WI38 (cell line): ENCODE measurements at regions not wholly inside any gene's neighbourhood (a gene's known extent, or its start where the extent isn't known, plus 50 kb on each side); places are given as distances from the start of the nearest gene placed in this dataset.
"Not testable (repeated sequence)": the region's sequence is repeated elsewhere in the genome, so short reads cannot be mapped to it uniquely, and the experiment has no call there.

Experiments
- H3K4me3 ChIP-seq: 2 replicates; pipeline ENCODE4 v1.5.1; 2011; ENCODE audit warnings: low read depth, mild to moderate bottlenecking, control low read depth, low read length
- CTCF ChIP-seq: IDR thresholded peaks from 2 replicates; pipeline ENCODE4 v1.5.1; 2012; ENCODE audit warnings: low read depth, mild to moderate bottlenecking, control low read depth, low read length

GRCh38 chr9:1882711-1883403 lies 132.3 kb upstream of the SMARCA2 start:
- H3K4me3 ChIP-seq: no peak overlapping the region
- TF ChIP-seq CTCF: no peak

- no peak overlapping the region for H3K4me3 ChIP-seq
- no peak for TF ChIP-seq CTCF
Measured at GRCh38 chr9:1890201-1890600, 124.9 kb upstream of the SMARCA2 start.

- no peak overlapping the region for H3K4me3 ChIP-seq
- no peak for TF ChIP-seq CTCF
Measured at GRCh38 chr9:1890816-1891215, 124.3 kb upstream of the SMARCA2 start.

- not testable (repeated sequence) for H3K4me3 ChIP-seq
Measured at GRCh38 chr9:1903080-1903704, 112.0 kb upstream of the SMARCA2 start.

GRCh38 chr9:1907465-1907864 lies 107.7 kb upstream of the SMARCA2 start:
- TF ChIP-seq CTCF: no peak
- H3K4me3 ChIP-seq: no peak overlapping the region

GRCh38 chr9:1909322-1909721 lies 105.8 kb upstream of the SMARCA2 start:
- H3K4me3 ChIP-seq: no peak overlapping the region
- TF ChIP-seq CTCF: no peak

GRCh38 chr9:1910269-1910811 lies 104.8 kb upstream of the SMARCA2 start:
- H3K4me3 ChIP-seq: no peak overlapping the region
- TF ChIP-seq CTCF: no peak
